ENCODE measurements at regions not wholly inside any gene's neighbourhood (a gene's known extent, or its start where the extent isn't known, plus 50 kb on each side); places are given as distances from the start of the nearest gene placed in this dataset.

DNA sequence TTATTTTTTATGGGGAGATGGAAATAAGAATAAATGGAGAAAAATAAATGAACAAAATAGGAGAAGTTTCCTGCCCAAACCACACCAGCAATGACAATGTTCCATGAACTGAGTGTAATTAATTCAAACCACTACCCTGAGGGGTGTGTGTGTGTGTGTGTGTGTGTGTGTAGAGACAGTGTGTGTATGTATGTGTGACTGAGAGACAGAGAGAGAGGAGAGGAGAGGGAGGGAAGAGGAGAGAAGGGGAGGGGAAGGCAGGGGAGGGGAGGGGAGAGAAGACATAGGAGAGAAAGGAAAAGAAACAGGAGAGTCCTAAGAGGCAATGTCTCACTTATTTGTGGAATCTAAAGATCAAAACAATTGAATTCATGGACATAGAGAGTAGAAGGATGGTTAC is 65.0 kb upstream of the POU2AF1 start:
- DNase-seq (ENCODE audit: low spot score): no peak

- DNase-seq (ENCODE audit: low spot score): no peak
Observed at GRCh38 chr11:111443640-111444039, 64.6 kb upstream of the POU2AF1 start.

DNA sequence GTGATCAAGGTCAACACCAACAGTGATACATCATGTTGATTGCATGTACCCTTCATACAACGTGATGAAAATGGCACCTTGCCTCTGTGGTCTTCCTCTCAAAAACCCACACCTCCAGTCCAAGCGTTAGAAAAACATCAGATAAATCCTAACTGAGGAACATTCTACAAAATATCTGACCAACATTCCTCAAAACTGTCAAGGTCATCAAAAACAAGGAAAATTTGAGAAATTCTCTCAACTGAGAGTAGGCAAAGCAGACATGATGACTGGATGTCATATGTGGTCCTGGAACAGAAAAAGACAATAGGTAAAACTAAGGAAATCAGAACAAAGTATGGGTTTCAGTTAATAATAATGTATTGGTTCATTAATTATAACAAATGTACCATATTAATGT is 64.0 kb upstream of the POU2AF1 start:
- DNase-seq (ENCODE audit: low spot score): no peak

GRCh38 chr11:111441443-111441842 is 62.4 kb upstream of the POU2AF1 start:
- peak; percentile 34 for DNase-seq (ENCODE audit: low spot score)

- DNase-seq (ENCODE audit: low spot score): no peak
Observed at GRCh38 chr11:111440416-111441205, 61.5 kb upstream of the POU2AF1 start.

DNA sequence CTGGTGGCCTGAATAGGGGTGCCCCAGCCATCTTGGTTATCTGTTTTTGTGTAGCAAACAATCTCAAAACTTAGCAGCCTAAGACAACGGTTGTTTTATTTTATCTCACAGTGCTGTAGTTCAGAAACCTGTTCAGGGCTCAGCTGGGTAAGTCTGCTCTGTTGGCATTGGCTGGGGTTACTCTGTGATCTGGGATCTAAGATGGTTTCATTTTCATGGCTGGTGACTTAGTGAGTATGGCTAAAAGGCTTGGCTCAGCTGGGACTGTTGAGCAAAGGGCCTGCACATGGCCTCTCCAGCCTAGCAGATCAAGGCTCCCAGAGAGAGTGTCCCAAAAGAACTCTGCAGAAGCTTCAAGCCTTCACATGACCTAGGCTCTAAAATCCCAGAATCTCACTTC is 60.8 kb upstream of the POU2AF1 start:
- DNase-seq (ENCODE audit: low spot score): no peak

GRCh38 chr11:111438846-111439520 is 59.9 kb upstream of the POU2AF1 start:
- DNase-seq (ENCODE audit: low spot score): no peak

- DNase-seq (ENCODE audit: low spot score): no peak
Observed at GRCh38 chr11:111438168-111438567, 59.1 kb upstream of the POU2AF1 start.

DNA sequence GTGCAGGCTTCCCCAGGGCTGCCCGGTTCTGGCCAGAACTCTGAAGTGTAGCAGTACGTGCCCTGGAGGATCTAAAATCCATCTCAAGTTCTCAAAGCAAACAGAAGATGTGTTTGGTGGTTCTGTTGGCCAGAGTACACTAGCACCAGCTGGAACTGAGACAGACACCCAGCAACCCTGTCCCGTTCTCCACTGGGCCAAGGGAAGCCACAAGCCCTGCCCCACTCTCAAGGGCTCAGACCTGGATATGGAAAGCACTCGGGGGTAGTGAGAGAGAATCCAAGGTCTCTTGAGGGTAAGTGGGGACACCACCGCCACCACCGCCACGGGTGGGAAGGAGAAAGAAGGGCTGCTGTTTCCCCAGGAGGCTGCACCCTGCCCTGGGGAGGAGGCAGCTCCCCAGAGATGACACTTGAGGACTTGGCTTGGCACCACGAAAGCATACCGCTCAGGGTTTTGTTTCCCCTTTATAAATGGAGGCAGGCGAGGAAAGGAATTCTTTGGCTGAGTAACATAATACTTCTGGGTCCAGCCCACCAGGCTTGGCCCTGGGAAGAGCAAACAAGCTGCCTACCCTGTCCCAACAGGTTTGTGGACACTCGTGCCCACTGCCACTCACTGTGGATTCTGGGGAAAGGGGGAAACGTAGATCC is 56.1 kb upstream of the POU2AF1 start:
- no peak for DNase-seq (ENCODE audit: low spot score)

GRCh38 chr11:111429066-111429506 is 50.0 kb upstream of the POU2AF1 start:
- peak; percentile 53 for DNase-seq (ENCODE audit: low spot score)

All from AG08395 (cell line).